HG03139 (cell line): ENCODE measurements at regions not wholly inside any gene's neighbourhood (a gene's known extent, or its start where the extent isn't known, plus 50 kb on each side); places are given as distances from the start of the nearest gene placed in this dataset.

Source experiments
- ATAC-seq: cut with Tn5 transposase; IDR thresholded peaks from one replicate; pipeline ENCODE4 v1.9.1; 2021; ENCODE audit not compliant: unreplicated experiment

DNA sequence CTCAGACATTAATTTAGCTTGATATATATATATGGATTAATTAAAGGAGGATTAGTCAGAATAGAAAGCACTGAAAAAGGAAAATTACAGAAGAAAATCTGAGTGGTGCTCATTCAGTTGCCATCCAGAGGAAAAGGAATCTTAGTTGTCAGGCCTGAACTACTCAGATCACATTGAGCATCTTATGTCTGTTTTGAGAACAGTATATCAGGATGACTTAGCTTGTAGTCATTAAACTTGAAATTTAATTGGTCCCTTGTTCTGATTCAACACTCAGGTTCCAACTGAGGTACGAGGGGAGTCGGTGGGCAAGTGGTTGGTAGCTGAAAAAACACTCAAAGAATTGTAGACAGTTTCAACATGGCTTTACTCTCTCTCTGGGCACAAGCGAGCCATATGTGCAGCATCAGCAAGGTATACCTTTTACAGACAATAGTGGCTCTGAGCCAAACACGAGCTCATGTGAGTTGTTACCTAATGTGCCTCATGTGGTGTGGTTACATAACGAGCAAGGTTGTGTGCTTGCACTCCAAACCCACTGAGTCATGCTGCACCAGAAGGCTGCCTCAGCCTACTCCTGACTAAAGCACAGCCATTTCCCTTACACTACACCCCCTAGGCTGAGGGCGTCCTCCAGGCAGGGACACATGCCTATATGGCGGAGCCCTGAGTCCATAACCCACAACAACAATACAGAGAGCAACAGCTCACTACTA, 73.0 kb upstream of the HMGN3 start:
- ATAC-seq = no peak

DNA sequence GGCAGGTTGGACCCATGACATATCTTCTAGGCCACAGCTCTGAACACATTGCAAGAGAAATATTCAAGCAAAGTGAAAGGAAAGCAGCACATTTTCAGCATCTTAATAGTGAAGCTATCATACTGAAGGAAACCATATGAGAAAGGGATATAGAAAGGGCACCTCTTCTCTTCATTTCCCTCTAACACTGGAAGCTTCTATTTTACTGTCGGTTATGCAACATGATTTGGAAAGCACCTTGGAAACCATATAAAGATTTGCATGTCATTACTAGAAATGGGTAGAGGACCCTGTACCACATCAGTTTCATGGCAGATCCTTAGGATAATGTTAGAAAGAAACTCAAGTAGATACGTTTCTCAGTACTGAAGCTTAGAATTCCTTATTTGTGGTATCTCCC, 70.5 kb upstream of the HMGN3 start:
- no peak for ATAC-seq

DNA sequence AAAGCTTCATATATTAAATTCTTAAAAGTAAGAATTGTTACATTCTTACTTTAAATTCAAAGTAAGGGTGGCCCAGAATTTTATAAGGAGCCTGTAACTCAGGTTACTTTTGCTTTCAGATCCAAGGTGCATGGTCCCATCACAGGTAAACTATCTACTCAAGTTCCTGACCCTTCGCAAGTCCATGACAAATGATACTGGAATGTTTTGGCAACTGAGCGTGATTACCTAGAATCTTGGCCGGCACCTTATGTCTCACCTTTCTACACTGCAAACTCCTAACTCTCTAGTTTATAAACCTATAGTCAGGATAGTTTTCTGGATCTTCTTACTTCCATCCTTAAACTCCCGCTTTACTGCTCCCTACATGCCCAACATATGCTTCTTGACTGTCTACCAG, 67.9 kb upstream of the HMGN3 start:
- ATAC-seq = no peak

DNA sequence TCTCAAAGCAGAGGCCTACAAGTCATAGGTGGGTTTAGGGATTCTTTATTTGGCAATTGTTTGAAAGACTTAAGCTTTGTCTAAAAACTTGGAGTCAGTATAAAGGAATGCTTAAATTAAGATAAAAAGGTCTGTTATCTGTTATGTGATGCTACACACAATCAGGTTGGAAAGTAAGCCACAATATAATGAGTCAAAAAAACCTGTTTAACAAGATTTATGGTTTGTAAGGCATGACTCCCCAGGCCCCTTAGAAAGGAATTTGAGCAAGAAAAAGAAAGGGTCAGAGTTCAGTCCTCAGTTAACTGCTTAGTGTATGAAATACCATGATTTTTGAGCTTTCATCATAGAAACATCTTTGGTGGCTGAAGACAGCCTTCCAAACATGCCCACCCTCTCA, 66.8 kb upstream of the HMGN3 start:
- no peak for ATAC-seq

DNA sequence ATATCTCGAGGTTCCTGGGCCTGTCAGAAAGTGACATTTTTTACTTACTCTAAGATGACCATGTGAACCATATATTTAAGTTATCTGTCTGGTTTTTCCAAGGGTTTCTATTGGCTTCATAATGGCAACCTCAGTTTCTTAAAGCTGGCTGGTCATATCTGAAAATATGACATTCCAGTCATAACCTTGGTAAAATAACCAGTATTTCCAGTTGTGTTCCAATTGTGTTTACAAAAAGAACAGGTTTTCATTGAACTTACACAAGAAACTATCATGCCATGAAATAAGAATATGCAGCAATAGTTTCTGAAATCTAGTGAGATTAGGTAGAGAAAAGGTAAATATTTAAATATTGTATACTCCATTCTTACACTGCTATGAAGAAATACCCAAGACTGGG, 61.7 kb upstream of the HMGN3 start:
- ATAC-seq = no peak
